Tibial nerve (tissue), 4 donors: ENCODE measurements at regions not wholly inside any gene's neighbourhood (a gene's known extent, or its start where the extent isn't known, plus 50 kb on each side); places are given as distances from the start of the nearest gene placed in this dataset.

Experiments used
- DNase-seq, 2 donors: peaks; one replicate each; pipeline ENCODE4 v3.0.0-alpha.2; 2019; ENCODE audit warnings: low spot score in 2 of 2
- H3K27ac ChIP-seq, 4 donors: fragments of 200-600 bp; sonication (generic) in 3 of 4; one replicate each; pipeline ENCODE4 v1.5.1; 2017 to 2019; ENCODE audit warnings: mild to moderate bottlenecking in 1 of 4
- H3K27me3 ChIP-seq, 2 donors: fragments of 200-600 bp; sonication (generic) in 1 of 2; one replicate each; pipeline versions ENCODE4 v1.5.1 to v1.6.0; 2017 to 2019
- H3K36me3 ChIP-seq, 3 donors: fragments of 200-600 bp; sonication (generic); one replicate each; pipeline ENCODE4 v1.5.1; 2018 to 2019
- H3K4me1 ChIP-seq, 4 donors: fragments of 200-600 bp; sonication (generic) in 3 of 4; one replicate each; pipeline ENCODE4 v1.5.1; 2017 to 2019
- H3K4me3 ChIP-seq, 4 donors: fragments of 200-600 bp; sonication (generic) in 3 of 4; one replicate each; pipeline ENCODE4 v1.5.1; 2017 to 2019; ENCODE audit warnings: mild to moderate bottlenecking in 1 of 4, moderate library complexity in 1 of 4
- H3K9me3 ChIP-seq, 4 donors: fragments of 200-600 bp; sonication (generic) in 3 of 4; one replicate each; pipeline ENCODE4 v1.5.1; 2017 to 2019
- CTCF ChIP-seq, 5 experiments: fragments of 200-600 bp in 3 of 5; fragments of 450-650 bp in 2 of 5; sonication (generic) in 3 of 5; IDR thresholded peaks; one replicate each; pipeline ENCODE4 v1.5.1; 2016 to 2019; ENCODE audit warnings: antibody characterized with exemption in 5 of 5, mild to moderate bottlenecking in 3 of 5, moderate library complexity in 2 of 5
- EP300 ChIP-seq, 2 donors: sonication (generic); formaldehyde crosslinking; IDR thresholded peaks; one replicate each; pipeline ENCODE4 v1.6.1; 2017; ENCODE audit warnings: antibody characterized with exemption in 2 of 2, mild to moderate bottlenecking in 1 of 2
- POLR2A ChIP-seq, 2 donors: fragments of 450-650 bp; IDR thresholded peaks; one replicate each; pipeline ENCODE4 v1.6.1; 2017; ENCODE audit warnings: antibody characterized with exemption in 2 of 2, mild to moderate bottlenecking in 2 of 2, moderate library complexity in 2 of 2
- WGBS, 2 donors: methylation state at CpG; one replicate each; pipeline ENCODE4 v1.1.5; 2018; 5-methylcytosine and 5-hydroxymethylcytosine counted together

- H3K27ac ChIP-seq = no peak overlapping the region
- no peaks in the 10 kb centered on the region for H3K27me3 ChIP-seq
- no peak overlapping the region for H3K4me3 ChIP-seq
- peaks cover 0 to 3% (median 0%) of the 10 kb centered on the region in 4 donors for H3K9me3 ChIP-seq
- no peak for TF ChIP-seq EP300 (IDR thresholded peaks at IDR 0.05)
- no peak for TF ChIP-seq POLR2A (IDR thresholded peaks at IDR 0.05)
- no peak for TF ChIP-seq CTCF (IDR thresholded peaks at IDR 0.05)
- H3K36me3 ChIP-seq = no peaks in the 10 kb centered on the region
- DNase-seq = no peak
- WGBS, 2 donors = 71 to 77% methylated on average over 2 of the region's 2 CpGs
- H3K4me1 ChIP-seq = no peaks in the 10 kb centered on the region
Observed at GRCh38 chr2:60154142-60154541, 399.3 kb downstream of the BCL11A start.

GRCh38 chr2:60152226-60152833 is 401.1 kb downstream of the BCL11A start:
- WGBS, 2 donors = 69 to 75% methylated on average over 4 of the region's 4 CpGs
- H3K36me3 ChIP-seq = no peaks in the 10 kb centered on the region
- no peak overlapping the region for H3K27ac ChIP-seq
- peaks cover 0 to 7% (median 0%) of the 10 kb centered on the region in 4 donors for H3K9me3 ChIP-seq
- DNase-seq = no peak
- H3K4me1 ChIP-seq = no peaks in the 10 kb centered on the region
- TF ChIP-seq POLR2A (IDR thresholded peaks at IDR 0.05) (no peak), CTCF (IDR thresholded peaks at IDR 0.05) (peak in 2 of 5 experiments; percentile 36 to 60), EP300 (IDR thresholded peaks at IDR 0.05) (no peak)
- no peak overlapping the region for H3K4me3 ChIP-seq
- no peaks in the 10 kb centered on the region for H3K27me3 ChIP-seq

- H3K27ac ChIP-seq = no peak overlapping the region
- WGBS, 2 donors = 67 to 100% methylated on average over 1 of the region's 1 CpG
- TF ChIP-seq CTCF (IDR thresholded peaks at IDR 0.05) (no peak), POLR2A (IDR thresholded peaks at IDR 0.05) (no peak), EP300 (IDR thresholded peaks at IDR 0.05) (no peak)
- no peak overlapping the region for H3K4me3 ChIP-seq
- no peaks in the 10 kb centered on the region for H3K4me1 ChIP-seq
- no peaks in the 10 kb centered on the region for H3K27me3 ChIP-seq
- no peaks in the 10 kb centered on the region for H3K36me3 ChIP-seq
- H3K9me3 ChIP-seq = peaks cover 0 to 8% (median 0%) of the 10 kb centered on the region in 4 donors
- no peak for DNase-seq
Observed at GRCh38 chr2:60149176-60149575, 404.3 kb downstream of the BCL11A start.

GRCh38 chr2:60148716-60149115 is 404.7 kb downstream of the BCL11A start:
- H3K27ac ChIP-seq = no peak overlapping the region
- peaks cover 0 to 8% (median 0%) of the 10 kb centered on the region in 4 donors for H3K9me3 ChIP-seq
- no peak for DNase-seq
- no peaks in the 10 kb centered on the region for H3K27me3 ChIP-seq
- no peaks in the 10 kb centered on the region for H3K36me3 ChIP-seq
- TF ChIP-seq CTCF (IDR thresholded peaks at IDR 0.05) (no peak), EP300 (IDR thresholded peaks at IDR 0.05) (no peak), POLR2A (IDR thresholded peaks at IDR 0.05) (no peak)
- H3K4me3 ChIP-seq = no peak overlapping the region
- no peaks in the 10 kb centered on the region for H3K4me1 ChIP-seq
- WGBS, 2 donors = 61 to 85% methylated on average over 4 of the region's 4 CpGs

- TF ChIP-seq EP300 (IDR thresholded peaks at IDR 0.05) (no peak), POLR2A (IDR thresholded peaks at IDR 0.05) (no peak), CTCF (IDR thresholded peaks at IDR 0.05) (no peak)
- Histone ChIP-seq H3K4me3 (no peak overlapping the region), H3K27me3 (no peaks in the 10 kb centered on the region), H3K27ac (no peak overlapping the region), H3K36me3 (no peaks in the 10 kb centered on the region), H3K4me1 (no peaks in the 10 kb centered on the region), H3K9me3 (peaks cover 0 to 20% (median 2%) of the 10 kb centered on the region in 4 donors)
- no peak for DNase-seq
- 21 to 44% methylated on average over 3 of the region's 3 CpGs for WGBS, 2 donors
Observed at GRCh38 chr2:60140185-60140584, 413.3 kb downstream of the BCL11A start.
